GM12892 (cell line): ENCODE measurements at regions not wholly inside any gene's neighbourhood (a gene's known extent, or its start where the extent isn't known, plus 50 kb on each side); places are given as distances from the start of the nearest gene placed in this dataset.

ENCODE experiments used
- POLR2A ChIP-seq: IDR thresholded peaks from 2 replicates; pipeline ENCODE4 v1.6.1; 2011; ENCODE audit warnings: low read depth, low read length, control low read depth
- POLR2AphosphoS5 ChIP-seq: IDR thresholded peaks from 2 replicates; pipeline ENCODE4 v1.6.1; 2011; ENCODE audit warnings: low read depth, low read length, control low read depth

GRCh38 chr11:122412581-122412980, 242.9 kb upstream of the UBASH3B start:
- no peak for TF ChIP-seq POLR2A
- TF ChIP-seq POLR2AphosphoS5: no peak
